Left lung (tissue), 4 donors: ENCODE measurements at regions not wholly inside any gene's neighbourhood (a gene's known extent, or its start where the extent isn't known, plus 50 kb on each side); places are given as distances from the start of the nearest gene placed in this dataset.

Source experiments
- ATAC-seq: fragments of 200-7000 bp; cut with Tn5 transposase; one replicate; pipeline ENCODE4 v1.9.1; 2020; ENCODE audit warnings: moderate library complexity
- DNase-seq, 4 donors: peaks; one replicate each; pipeline ENCODE4 v3.0.0-alpha.2; 2013 to 2020
- H3K27ac ChIP-seq, 2 donors: fragments of 200-600 bp; sonication (generic) in 1 of 2; one replicate each; pipeline versions ENCODE4 v1.5.0 to v1.8.0; 2020 to 2021
- H3K27me3 ChIP-seq, 2 donors: fragments of 200-600 bp; sonication (generic) in 1 of 2; one replicate each; pipeline versions ENCODE4 v1.5.0 to v1.8.0; 2020 to 2021
- H3K36me3 ChIP-seq, 2 donors: fragments of 200-600 bp; sonication (generic) in 1 of 2; one replicate each; pipeline versions ENCODE4 v1.5.0 to v1.8.0; 2020 to 2021
- H3K4me1 ChIP-seq, 2 donors: fragments of 200-600 bp; one replicate each; pipeline ENCODE4 v1.8.0; 2021
- H3K4me3 ChIP-seq, 2 donors: fragments of 200-600 bp; sonication (generic) in 1 of 2; one replicate each; pipeline versions ENCODE4 v1.5.0 to v1.8.0; 2020 to 2021; ENCODE audit warnings: mild to moderate bottlenecking in 1 of 2
- H3K9me3 ChIP-seq, 2 donors: fragments of 200-600 bp; sonication (generic) in 1 of 2; one replicate each; pipeline versions ENCODE4 v1.5.0 to v1.8.0; 2020 to 2021
- intact Hi-C, 2 donors: fragments of 100-400 bp; cut with DNase I; formaldehyde crosslinking; loops; one replicate each; pipeline versions ENCODE4 v1.11.2 to v1.14.2; 2022
- TF ChIP-seq, protein P1 (sequence below), 2 donors: fragments of 200-600 bp; sonication (generic) in 1 of 2; IDR thresholded peaks; one replicate each; pipeline versions ENCODE4 v1.5.0 to v1.8.0; 2021; ENCODE audit warnings: antibody characterized with exemption in 2 of 2
- donor health status: DM: no; HTN: yes; CAD: no.
- donor health status: DM: no; HTN: no; CAD: no.

DNA sequence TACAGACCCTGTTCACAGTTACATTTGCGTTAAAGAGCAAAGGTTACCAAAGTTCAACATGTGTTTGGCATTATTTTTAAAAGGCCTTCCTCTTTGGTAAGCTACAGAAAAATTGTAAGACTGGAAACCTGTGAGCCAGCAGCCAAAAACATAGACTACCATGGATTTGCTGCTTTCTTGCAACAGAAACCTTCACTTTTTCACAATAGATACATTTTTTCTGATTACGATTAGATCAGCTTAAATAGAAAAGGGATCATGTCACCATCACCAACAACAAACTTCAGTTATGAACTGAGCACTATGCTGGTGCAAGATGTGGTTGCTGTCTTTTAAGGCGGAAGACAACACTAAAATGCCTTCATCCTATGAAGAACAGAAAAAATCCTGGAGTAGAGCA, 112.3 kb upstream of the MARCKS start:
- Histone ChIP-seq H3K9me3 (no peaks in the 10 kb centered on the region), H3K4me3 (no peak overlapping the region), H3K27me3 (no peaks in the 10 kb centered on the region), H3K36me3 (no peaks in the 10 kb centered on the region), H3K27ac (no peak overlapping the region), H3K4me1 (peaks cover 0 to 4% of the 10 kb centered on the region in 2 donors)
- intact Hi-C loops, result no loop called here
- TF ChIP-seq, protein P1, sequence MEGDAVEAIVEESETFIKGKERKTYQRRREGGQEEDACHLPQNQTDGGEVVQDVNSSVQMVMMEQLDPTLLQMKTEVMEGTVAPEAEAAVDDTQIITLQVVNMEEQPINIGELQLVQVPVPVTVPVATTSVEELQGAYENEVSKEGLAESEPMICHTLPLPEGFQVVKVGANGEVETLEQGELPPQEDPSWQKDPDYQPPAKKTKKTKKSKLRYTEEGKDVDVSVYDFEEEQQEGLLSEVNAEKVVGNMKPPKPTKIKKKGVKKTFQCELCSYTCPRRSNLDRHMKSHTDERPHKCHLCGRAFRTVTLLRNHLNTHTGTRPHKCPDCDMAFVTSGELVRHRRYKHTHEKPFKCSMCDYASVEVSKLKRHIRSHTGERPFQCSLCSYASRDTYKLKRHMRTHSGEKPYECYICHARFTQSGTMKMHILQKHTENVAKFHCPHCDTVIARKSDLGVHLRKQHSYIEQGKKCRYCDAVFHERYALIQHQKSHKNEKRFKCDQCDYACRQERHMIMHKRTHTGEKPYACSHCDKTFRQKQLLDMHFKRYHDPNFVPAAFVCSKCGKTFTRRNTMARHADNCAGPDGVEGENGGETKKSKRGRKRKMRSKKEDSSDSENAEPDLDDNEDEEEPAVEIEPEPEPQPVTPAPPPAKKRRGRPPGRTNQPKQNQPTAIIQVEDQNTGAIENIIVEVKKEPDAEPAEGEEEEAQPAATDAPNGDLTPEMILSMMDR (IDR thresholded peaks at IDR 0.05), result no peak
- DNase-seq (no peak), ATAC-seq (no peak)

DNA sequence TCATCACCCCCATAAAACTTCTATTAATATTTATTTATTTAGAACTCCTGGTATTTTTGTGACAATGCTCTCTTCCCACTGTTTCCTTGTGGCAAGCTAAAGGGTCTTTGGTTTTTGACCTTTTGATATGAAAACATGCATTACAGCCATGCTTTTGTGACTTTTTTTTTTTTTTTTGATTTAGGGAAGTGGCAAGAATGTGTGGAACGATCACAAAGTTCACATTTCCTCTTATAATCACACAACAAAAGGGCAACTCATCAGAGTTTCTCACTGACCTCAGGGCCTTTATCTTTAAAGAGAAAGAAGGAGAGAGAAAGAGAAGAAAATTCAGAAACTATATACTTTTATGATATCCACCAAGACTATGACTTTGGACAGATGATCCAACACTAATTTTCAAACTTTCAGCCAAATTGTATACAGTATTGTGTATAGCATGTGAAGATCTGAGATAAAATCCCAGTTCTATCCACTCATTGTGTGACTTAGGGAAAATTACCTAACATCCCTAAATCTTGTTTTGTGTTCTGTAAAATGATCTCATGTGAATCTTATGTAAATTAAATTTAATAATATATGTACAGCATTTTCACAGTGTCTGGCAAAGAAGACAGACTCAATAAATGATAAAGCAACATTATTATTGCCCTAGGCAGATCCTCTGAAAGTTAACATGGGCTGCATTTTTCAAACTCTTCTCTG, 106.8 kb upstream of the MARCKS start:
- Histone ChIP-seq H3K4me1 (peaks cover 0 to 13% of the 10 kb centered on the region in 2 donors), H3K4me3 (no peak overlapping the region), H3K36me3 (no peaks in the 10 kb centered on the region), H3K27ac (no peak overlapping the region), H3K9me3 (no peaks in the 10 kb centered on the region), H3K27me3 (no peaks in the 10 kb centered on the region)
- ATAC-seq, result no peak
- intact Hi-C loops, result no loop called here
- no peak for DNase-seq
- TF ChIP-seq, protein P1 (IDR thresholded peaks at IDR 0.05), result no peak

DNA sequence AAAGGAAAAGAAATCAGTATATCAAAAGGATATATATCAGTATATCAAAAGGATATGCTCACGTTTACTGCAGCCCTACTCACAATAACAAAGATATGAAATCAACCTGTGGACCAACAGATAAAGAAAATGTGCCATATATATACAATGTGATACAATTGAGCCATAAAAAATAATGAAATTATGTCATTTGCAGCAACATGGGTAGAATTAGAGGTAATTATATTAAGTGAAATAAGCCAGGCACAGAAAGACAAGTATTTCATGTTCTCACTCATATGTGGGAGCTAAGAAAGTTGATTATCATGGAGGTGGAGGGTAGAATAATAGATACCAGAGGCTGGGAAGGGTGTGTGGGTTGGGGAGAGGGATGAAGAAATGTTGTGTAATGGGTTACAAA, 102.9 kb upstream of the MARCKS start:
- intact Hi-C loops, result no loop called here

DNA sequence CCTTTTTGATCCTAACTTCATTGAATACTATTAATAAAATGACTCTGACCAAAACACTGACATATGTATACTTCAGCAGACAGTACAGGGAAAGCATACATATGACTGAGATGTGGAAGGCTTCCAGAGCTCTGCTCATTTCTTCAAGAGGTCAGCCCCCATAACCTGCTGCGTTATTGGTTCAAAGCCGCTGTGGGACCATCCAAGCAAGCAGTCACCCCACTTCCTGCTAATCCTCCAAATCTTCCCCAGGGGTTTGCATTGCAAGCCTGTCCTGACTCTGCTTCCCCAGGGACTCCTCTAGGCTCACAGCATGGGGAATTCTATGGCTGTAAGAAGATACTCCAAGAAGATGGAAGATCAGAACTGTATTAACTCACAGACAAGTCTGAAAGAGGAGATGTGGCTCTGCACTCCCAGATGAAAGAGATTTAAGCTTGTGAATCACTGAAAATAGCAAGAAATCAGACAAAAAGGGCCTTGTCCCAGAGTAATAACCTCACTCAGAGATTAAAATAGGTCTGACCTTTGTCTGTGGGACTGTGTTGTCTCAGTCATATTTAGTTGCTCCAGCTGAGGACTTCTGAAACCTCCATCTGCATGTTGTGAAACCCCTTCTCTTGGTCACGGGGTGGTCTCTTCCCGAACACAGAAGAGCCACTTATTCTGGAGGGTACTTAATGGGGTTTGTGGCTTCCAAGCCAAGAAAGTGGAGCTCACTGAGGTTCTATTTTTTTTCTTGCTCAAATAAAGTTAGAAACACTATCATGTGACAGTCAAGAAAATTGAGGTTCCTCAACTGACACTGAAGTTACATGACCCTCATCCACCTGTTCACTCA, 101.5 kb upstream of the MARCKS start:
- no peak overlapping the region for H3K4me3 ChIP-seq
- intact Hi-C loops, result no loop called here
- H3K9me3 ChIP-seq, result no peaks in the 10 kb centered on the region
- H3K36me3 ChIP-seq, result no peaks in the 10 kb centered on the region
- peak; percentile 22 for ATAC-seq
- H3K27ac ChIP-seq, result no peak overlapping the region
- no peak for DNase-seq
- H3K4me1 ChIP-seq, result peaks cover 0 to 18% of the 10 kb centered on the region in 2 donors
- H3K27me3 ChIP-seq, result no peaks in the 10 kb centered on the region
- TF ChIP-seq, protein P1 (IDR thresholded peaks at IDR 0.05), result no peak

More for the DNA sequence above, 102.9 kb upstream of the MARCKS start:
- no peaks in the 10 kb centered on the region for H3K36me3 ChIP-seq
- H3K27ac ChIP-seq, result no peak overlapping the region
- H3K4me3 ChIP-seq, result no peak overlapping the region
- ATAC-seq, result no peak
- H3K4me1 ChIP-seq, result peaks cover 0 to 24% of the 10 kb centered on the region in 2 donors
- TF ChIP-seq, protein P1 (IDR thresholded peaks at IDR 0.05), result no peak
- no peak for DNase-seq
- H3K9me3 ChIP-seq, result no peaks in the 10 kb centered on the region
- no peaks in the 10 kb centered on the region for H3K27me3 ChIP-seq

DNA sequence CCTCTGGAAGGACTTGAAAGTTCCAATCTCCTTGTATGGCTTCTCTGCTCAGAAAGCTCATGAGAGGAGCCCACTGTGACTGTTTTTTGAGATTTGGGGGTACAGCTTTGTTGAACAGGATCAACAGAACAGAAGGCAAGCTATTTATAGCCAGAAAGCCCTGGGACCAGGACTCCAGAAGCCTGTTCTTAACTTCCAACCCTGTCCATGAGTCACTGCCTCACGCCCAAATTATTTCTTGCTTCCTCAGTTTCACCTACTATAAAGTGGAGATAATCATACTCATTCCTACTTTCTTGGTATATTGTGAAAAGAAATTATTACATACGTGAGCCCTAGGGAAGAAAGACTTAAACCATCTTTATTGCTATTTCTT, 100.9 kb upstream of the MARCKS start:
- H3K36me3 ChIP-seq, result no peaks in the 10 kb centered on the region
- DNase-seq (no peak), ATAC-seq (no peak)
- TF ChIP-seq, protein P1 (IDR thresholded peaks at IDR 0.05), result no peak
- H3K27ac ChIP-seq, result no peak overlapping the region
- peaks cover 0 to 18% of the 10 kb centered on the region in 2 donors for H3K4me1 ChIP-seq
- H3K9me3 ChIP-seq, result no peaks in the 10 kb centered on the region
- H3K27me3 ChIP-seq, result no peaks in the 10 kb centered on the region
- intact Hi-C loops, result no loop called here
- no peak overlapping the region for H3K4me3 ChIP-seq
